Panc1 (cell line): ENCODE measurements at regions not wholly inside any gene's neighbourhood (a gene's known extent, or its start where the extent isn't known, plus 50 kb on each side); places are given as distances from the start of the nearest gene placed in this dataset.

ENCODE experiments used
- ATAC-seq: fragments of 200-7000 bp; cut with Tn5 transposase; 2 replicates; pipeline ENCODE4 v1.9.1; 2020; ENCODE audit warnings: mild to moderate bottlenecking, moderate library complexity
- BruUV-seq: library from RNA; stranded (reverse); fragments of 400-500 nt; replicated peaks from 2 replicates; lab custom pipeline; 2021; lab: Mats Ljungman, UMichigan
- CTCF ChIA-PET: fragments of 300-600 bp; sonication (Branson Sonifier 250); formaldehyde crosslinking; loops from one replicate; lab custom pipeline; 2022; ENCODE audit warnings: antibody characterized with exemption; lab: Charles Lee
- POLR2A ChIA-PET: fragments of 300-600 bp; sonication (Branson Sonifier 250); formaldehyde crosslinking; loops from one replicate; lab custom pipeline; 2022; ENCODE audit warnings: antibody characterized with exemption; lab: Charles Lee
- DNase-seq: peaks from one replicate; pipeline ENCODE4 v3.0.0-alpha.2; 2010; ENCODE audit warnings: low read depth, low spot score
- H3K27ac ChIP-seq: 2 replicates; pipeline ENCODE4 v1.5.1; 2011; ENCODE audit warnings: mild to moderate bottlenecking, low read length, inconsistent platforms
- H3K27me3 ChIP-seq: fragments of 200-500 bp; sonication (Bioruptor generic); 2 replicates; pipeline ENCODE4 v1.6.0; 2014; ENCODE audit warnings: low read length, inconsistent platforms; ENCODE audit not compliant: control insufficient read depth, insufficient read depth
- H3K36me3 ChIP-seq: fragments of 200-500 bp; sonication (Bioruptor generic); 2 replicates; pipeline ENCODE4 v1.5.1; 2014; ENCODE audit warnings: inconsistent platforms, mild to moderate bottlenecking, low read length, moderate library complexity; ENCODE audit not compliant: control insufficient read depth, insufficient read depth
- H3K4me1 ChIP-seq: 2 replicates; pipeline ENCODE4 v1.5.1; 2011; ENCODE audit warnings: inconsistent platforms, mild to moderate bottlenecking, low read length, moderate library complexity; ENCODE audit not compliant: control insufficient read depth, insufficient read depth
- H3K4me3 ChIP-seq, 2 experiments: 2 replicates each; pipeline ENCODE4 v1.5.1; 2011 to 2012; ENCODE audit warnings: low read depth in 2 of 2, low read length in 2 of 2, mild to moderate bottlenecking in 2 of 2, inconsistent platforms in 1 of 2, moderate library complexity in 1 of 2
- H3K9me3 ChIP-seq: fragments of 200-500 bp; sonication (Bioruptor generic); 2 replicates; pipeline ENCODE4 v1.5.1; 2014; ENCODE audit warnings: low read depth, mild to moderate bottlenecking, inconsistent platforms, low read length, moderate library complexity; ENCODE audit not compliant: control insufficient read depth, insufficient read depth
- POLR2AphosphoS5 ChIP-seq: IDR thresholded peaks from 2 replicates; pipeline ENCODE4 v1.6.1; 2012; ENCODE audit warnings: mild to moderate bottlenecking, low read depth, low read length, moderate library complexity
- SIN3A ChIP-seq: IDR thresholded peaks from 2 replicates; pipeline ENCODE4 v1.6.1; 2012; ENCODE audit warnings: low read depth, mild to moderate bottlenecking, low read length, moderate library complexity, borderline replicate concordance; ENCODE audit not compliant: insufficient read depth
- TCF7L2 ChIP-seq: IDR thresholded peaks from 2 replicates; pipeline ENCODE4 v1.6.1; 2011; ENCODE audit warnings: mild to moderate bottlenecking, low read depth, low read length, inconsistent platforms
- in situ Hi-C: cut with HindIII; loops from 2 replicates; pipeline ENCODE4 v1.10.0; 2016; ENCODE audit warnings: low sequenced_read_pairs, low pct_unique_long_range_greater_than_20kb
- intact Hi-C: fragments of 100-400 bp; cut with micrococcal nuclease; formaldehyde crosslinking; loops from one replicate; pipeline ENCODE4 v1.10.0; 2022; ENCODE audit not compliant: unreplicated experiment
- TF ChIP-seq, protein P1 (sequence below): fragments of 450-650 bp; IDR thresholded peaks from 2 replicates; pipeline ENCODE4 v1.5.1; 2017; ENCODE audit warnings: mild to moderate bottlenecking
- TF ChIP-seq, protein P2 (sequence below), 2 experiments: IDR thresholded peaks; 2 replicates each; pipeline ENCODE4 v1.6.1; 2011 to 2012; ENCODE audit warnings: low read depth in 2 of 2, control low read depth in 1 of 2, low read length in 1 of 2, mild to moderate bottlenecking in 1 of 2, moderate library complexity in 1 of 2; ENCODE audit not compliant: insufficient read depth in 1 of 2

DNA sequence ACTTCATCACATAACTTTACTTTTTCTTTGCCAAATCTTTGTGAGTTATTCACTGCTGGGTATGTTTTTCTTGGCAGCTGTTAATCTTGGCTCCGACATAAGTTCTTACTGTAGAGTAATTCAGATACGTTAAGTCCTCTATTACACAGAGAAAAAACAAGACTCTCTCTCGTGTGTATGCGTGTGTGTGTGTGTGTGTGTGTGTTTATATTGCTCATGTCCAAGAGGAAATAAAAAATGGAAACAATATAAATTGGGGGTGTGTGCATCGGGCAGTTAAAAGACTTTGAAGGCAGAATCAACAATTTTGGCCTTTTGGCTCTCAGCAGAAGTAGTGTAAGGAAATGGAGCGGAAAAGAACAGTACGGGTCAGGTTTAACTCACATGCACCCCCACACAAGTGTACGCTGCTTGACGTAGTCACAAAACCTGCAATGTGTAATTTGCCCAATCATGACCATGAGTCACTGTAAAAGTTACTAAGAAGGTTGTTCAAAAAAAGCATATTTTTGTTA lies 67.2 kb upstream of the IFNE start:
- no TSS peak for BruUV-seq
- ChIA-PET POLR2A (interaction anchor here (0.6 kb wide), 2 partner anchors 30 to 430 kb away, joined by 4 to 6 read pairs; no protein-coding TSS in a partner anchor), CTCF (no interaction called here)

DNA sequence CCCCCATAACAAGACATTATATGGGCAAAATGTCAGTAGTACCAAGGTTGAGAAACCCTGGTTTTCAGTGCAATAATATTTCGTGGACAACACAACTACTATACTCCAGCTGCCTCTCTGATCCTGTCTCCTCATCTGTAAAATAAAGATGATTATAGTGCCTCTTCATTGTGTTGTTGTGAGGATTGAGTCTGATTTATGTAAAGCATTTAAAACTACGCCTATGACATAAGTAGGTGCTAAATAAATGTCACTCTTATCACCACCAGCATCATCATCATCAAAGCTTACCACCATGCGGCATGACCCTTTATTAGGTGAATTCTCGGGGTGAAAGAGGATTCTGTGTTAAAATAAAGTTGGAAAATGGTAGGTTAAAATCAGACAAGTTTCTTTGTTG lies 67.8 kb upstream of the IFNE start:
- Histone ChIP-seq H3K4me3 (peak overlapping the region in 1 of 2 experiments; percentile 34; a peak in 3 of 4 replicates), H3K4me1 (peaks cover 90% of the 10 kb centered on the region), H3K27me3 (no peaks in the 10 kb centered on the region), H3K36me3 (peaks cover 3% of the 10 kb centered on the region; the same call in 1 of the 2 replicates), H3K9me3 (peaks cover 3% of the 10 kb centered on the region; the same call in 1 of the 2 replicates), H3K27ac (peak overlapping the region; percentile 99)
- ChIA-PET CTCF (no interaction called here), POLR2A (interaction anchor here (0.6 kb wide), 1 partner anchor 846 kb away, joined by 4 read pairs; no protein-coding TSS in a partner anchor)
- in situ Hi-C loops (loop anchor here (10.0 kb wide), 1 partner anchor 125 kb away; no protein-coding TSS in a partner anchor), intact Hi-C loops (loop anchor here (5.0 to 10.0 kb wide), 2 partner anchors 37 to 45 kb away; no protein-coding TSS in a partner anchor)
- TF ChIP-seq, protein P1, sequence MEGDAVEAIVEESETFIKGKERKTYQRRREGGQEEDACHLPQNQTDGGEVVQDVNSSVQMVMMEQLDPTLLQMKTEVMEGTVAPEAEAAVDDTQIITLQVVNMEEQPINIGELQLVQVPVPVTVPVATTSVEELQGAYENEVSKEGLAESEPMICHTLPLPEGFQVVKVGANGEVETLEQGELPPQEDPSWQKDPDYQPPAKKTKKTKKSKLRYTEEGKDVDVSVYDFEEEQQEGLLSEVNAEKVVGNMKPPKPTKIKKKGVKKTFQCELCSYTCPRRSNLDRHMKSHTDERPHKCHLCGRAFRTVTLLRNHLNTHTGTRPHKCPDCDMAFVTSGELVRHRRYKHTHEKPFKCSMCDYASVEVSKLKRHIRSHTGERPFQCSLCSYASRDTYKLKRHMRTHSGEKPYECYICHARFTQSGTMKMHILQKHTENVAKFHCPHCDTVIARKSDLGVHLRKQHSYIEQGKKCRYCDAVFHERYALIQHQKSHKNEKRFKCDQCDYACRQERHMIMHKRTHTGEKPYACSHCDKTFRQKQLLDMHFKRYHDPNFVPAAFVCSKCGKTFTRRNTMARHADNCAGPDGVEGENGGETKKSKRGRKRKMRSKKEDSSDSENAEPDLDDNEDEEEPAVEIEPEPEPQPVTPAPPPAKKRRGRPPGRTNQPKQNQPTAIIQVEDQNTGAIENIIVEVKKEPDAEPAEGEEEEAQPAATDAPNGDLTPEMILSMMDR, result no peak
- TF ChIP-seq, protein P2, sequence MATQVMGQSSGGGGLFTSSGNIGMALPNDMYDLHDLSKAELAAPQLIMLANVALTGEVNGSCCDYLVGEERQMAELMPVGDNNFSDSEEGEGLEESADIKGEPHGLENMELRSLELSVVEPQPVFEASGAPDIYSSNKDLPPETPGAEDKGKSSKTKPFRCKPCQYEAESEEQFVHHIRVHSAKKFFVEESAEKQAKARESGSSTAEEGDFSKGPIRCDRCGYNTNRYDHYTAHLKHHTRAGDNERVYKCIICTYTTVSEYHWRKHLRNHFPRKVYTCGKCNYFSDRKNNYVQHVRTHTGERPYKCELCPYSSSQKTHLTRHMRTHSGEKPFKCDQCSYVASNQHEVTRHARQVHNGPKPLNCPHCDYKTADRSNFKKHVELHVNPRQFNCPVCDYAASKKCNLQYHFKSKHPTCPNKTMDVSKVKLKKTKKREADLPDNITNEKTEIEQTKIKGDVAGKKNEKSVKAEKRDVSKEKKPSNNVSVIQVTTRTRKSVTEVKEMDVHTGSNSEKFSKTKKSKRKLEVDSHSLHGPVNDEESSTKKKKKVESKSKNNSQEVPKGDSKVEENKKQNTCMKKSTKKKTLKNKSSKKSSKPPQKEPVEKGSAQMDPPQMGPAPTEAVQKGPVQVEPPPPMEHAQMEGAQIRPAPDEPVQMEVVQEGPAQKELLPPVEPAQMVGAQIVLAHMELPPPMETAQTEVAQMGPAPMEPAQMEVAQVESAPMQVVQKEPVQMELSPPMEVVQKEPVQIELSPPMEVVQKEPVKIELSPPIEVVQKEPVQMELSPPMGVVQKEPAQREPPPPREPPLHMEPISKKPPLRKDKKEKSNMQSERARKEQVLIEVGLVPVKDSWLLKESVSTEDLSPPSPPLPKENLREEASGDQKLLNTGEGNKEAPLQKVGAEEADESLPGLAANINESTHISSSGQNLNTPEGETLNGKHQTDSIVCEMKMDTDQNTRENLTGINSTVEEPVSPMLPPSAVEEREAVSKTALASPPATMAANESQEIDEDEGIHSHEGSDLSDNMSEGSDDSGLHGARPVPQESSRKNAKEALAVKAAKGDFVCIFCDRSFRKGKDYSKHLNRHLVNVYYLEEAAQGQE (IDR thresholded peaks at IDR 0.05; ENCODE audit: insufficient read depth in 1 of 2, low read depth in 2 of 2, low read length in 1 of 2), result no peak
- TF ChIP-seq POLR2AphosphoS5 (no peak), SIN3A (no peak), TCF7L2 (no peak)
- ATAC-seq, result peak; percentile 17
- BruUV-seq, result no TSS peak
- no peak for DNase-seq

More for the DNA sequence above, 67.2 kb upstream of the IFNE start:
- peak; percentile 72 for ATAC-seq
- TF ChIP-seq SIN3A, result no peak
- TF ChIP-seq, protein P2 (IDR thresholded peaks at IDR 0.05; ENCODE audit: insufficient read depth in 1 of 2, low read depth in 2 of 2, low read length in 1 of 2), result no peak
- TF ChIP-seq, protein P1, result no peak
- TF ChIP-seq TCF7L2, result peak; percentile 94
- TF ChIP-seq POLR2AphosphoS5, result peak; percentile 18
- DNase-seq, result no peak
- in situ Hi-C loops, result no loop called here
- H3K4me3 ChIP-seq, result peak overlapping the region in 1 of 2 experiments; percentile 34; a peak in 2 of 4 replicates
- no peaks in the 10 kb centered on the region for H3K27me3 ChIP-seq
- peaks cover 85% of the 10 kb centered on the region for H3K4me1 ChIP-seq
- no peaks in the 10 kb centered on the region; the same call in 1 of the 2 replicates for H3K36me3 ChIP-seq
- peak overlapping the region; percentile 99 for H3K27ac ChIP-seq
- intact Hi-C loops, result no loop called here
- H3K9me3 ChIP-seq, result peaks cover 7% of the 10 kb centered on the region; the same call in 1 of the 2 replicates
